ENCODE measurements at regions not wholly inside any gene's neighbourhood (a gene's known extent, or its start where the extent isn't known, plus 50 kb on each side); places are given as distances from the start of the nearest gene placed in this dataset.

- peaks cover 19% of the 10 kb centered on the region for H3K4me1 Mint-ChIP-seq
- no peak overlapping the region for H2AFZ ChIP-seq (ENCODE audit: insufficient read depth, low read depth, low read length, poor library complexity, severe bottlenecking)
These were observed 308.2 kb upstream of the AMIGO2 start for GRCh38 chr12:47387994-47388393.

GRCh38 chr12:47385653-47386052 is 305.9 kb upstream of the AMIGO2 start:
- no CpG with 5 or more reads among the region's 5 CpGs for WGBS (ENCODE audit: insufficient coverage)
- H3K27ac Mint-ChIP-seq: no peak overlapping the region

More at GRCh38 chr12:47387994-47388393, 308.2 kb upstream of the AMIGO2 start:
- H3K27ac ChIP-seq (ENCODE audit: low read depth in 1 of 2, low read length in 2 of 2): no peak overlapping the region
- H3K79me2 ChIP-seq (ENCODE audit: insufficient read depth, low read length): no peaks in the 10 kb centered on the region
- no peak overlapping the region for H3K4me2 ChIP-seq (replicated peaks; ENCODE audit: extremely low read depth, low read length, poor library complexity, severe bottlenecking)
- no peaks in the 10 kb centered on the region for H3K36me3 ChIP-seq (replicated peaks in 1 of 2; ENCODE audit: control insufficient read depth in 1 of 2, insufficient read depth in 2 of 2, low read length in 2 of 2)
- Mint-ChIP-seq H3K36me3 (no peaks in the 10 kb centered on the region), H3K4me3 (no peak overlapping the region), H3K27me3 (ENCODE audit: low read depth in 3 of 3) (peaks cover 0 to 5% (median 2%) of the 10 kb centered on the region in 3 donors), H3K9me3 (no peaks in the 10 kb centered on the region), H3K27ac (no peak overlapping the region)
- H3K4me1 ChIP-seq (ENCODE audit: control insufficient read depth in 1 of 2, insufficient read depth in 2 of 2, low read length in 2 of 2): peaks cover 5 to 6% of the 10 kb centered on the region in 2 donors
- WGBS (ENCODE audit: insufficient coverage): no CpG with 5 or more reads among the region's 1 CpG
- H3K9ac ChIP-seq (ENCODE audit: insufficient read depth, low read length, poor library complexity, severe bottlenecking): no peak overlapping the region
- no peak for TF ChIP-seq CTCF (IDR thresholded peaks at IDR 0.05)
- no peaks in the 10 kb centered on the region for H4K20me1 ChIP-seq (ENCODE audit: insufficient read depth, low read length)
- no peak for DNase-seq
- no peak overlapping the region for H3K4me3 ChIP-seq (replicated peaks in 1 of 3; ENCODE audit: low read depth in 2 of 3, low read length in 3 of 3)
- intact Hi-C loops (cut with micrococcal nuclease): no loop called here
- H3K27me3 ChIP-seq (ENCODE audit: control insufficient read depth in 2 of 2, insufficient read depth in 2 of 2, low read length in 2 of 2): peaks cover 0 to 5% of the 10 kb centered on the region in 2 donors
- no peaks in the 10 kb centered on the region for H3K9me3 ChIP-seq (replicated peaks in 1 of 2; ENCODE audit: control insufficient read depth in 1 of 2, insufficient read depth in 1 of 2, low read length in 2 of 2)

More at GRCh38 chr12:47385653-47386052, 305.9 kb upstream of the AMIGO2 start:
- intact Hi-C loops (cut with micrococcal nuclease): no loop called here
- H4K20me1 ChIP-seq (ENCODE audit: insufficient read depth, low read length): no peaks in the 10 kb centered on the region
- no peaks in the 10 kb centered on the region for H3K36me3 Mint-ChIP-seq
- no peak overlapping the region for H3K27ac ChIP-seq (ENCODE audit: low read depth in 1 of 2, low read length in 2 of 2)
- peaks cover 0 to 5% of the 10 kb centered on the region in 2 donors for H3K27me3 ChIP-seq (ENCODE audit: control insufficient read depth in 2 of 2, insufficient read depth in 2 of 2, low read length in 2 of 2)
- H3K79me2 ChIP-seq (ENCODE audit: insufficient read depth, low read length): no peaks in the 10 kb centered on the region
- H3K9me3 ChIP-seq (replicated peaks in 1 of 2; ENCODE audit: control insufficient read depth in 1 of 2, insufficient read depth in 1 of 2, low read length in 2 of 2): no peaks in the 10 kb centered on the region
- no peak for DNase-seq
- no peak for TF ChIP-seq CTCF (IDR thresholded peaks at IDR 0.05)
- no peak overlapping the region for H3K9ac ChIP-seq (ENCODE audit: insufficient read depth, low read length, poor library complexity, severe bottlenecking)
- no peak overlapping the region for H3K4me3 Mint-ChIP-seq
- H3K4me2 ChIP-seq (replicated peaks; ENCODE audit: extremely low read depth, low read length, poor library complexity, severe bottlenecking): no peak overlapping the region
- no peaks in the 10 kb centered on the region for H3K36me3 ChIP-seq (replicated peaks in 1 of 2; ENCODE audit: control insufficient read depth in 1 of 2, insufficient read depth in 2 of 2, low read length in 2 of 2)
- peaks cover 0 to 3% (median 0%) of the 10 kb centered on the region in 7 donors for H3K9me3 Mint-ChIP-seq
- H2AFZ ChIP-seq (ENCODE audit: insufficient read depth, low read depth, low read length, poor library complexity, severe bottlenecking): no peak overlapping the region
- no peak overlapping the region for H3K4me3 ChIP-seq (replicated peaks in 1 of 3; ENCODE audit: low read depth in 2 of 3, low read length in 3 of 3)
- H3K27me3 Mint-ChIP-seq (ENCODE audit: low read depth in 3 of 3): peaks cover 0 to 9% (median 2%) of the 10 kb centered on the region in 3 donors
- H3K4me1 Mint-ChIP-seq: peaks cover 4% of the 10 kb centered on the region
- no peaks in the 10 kb centered on the region for H3K4me1 ChIP-seq (ENCODE audit: control insufficient read depth in 1 of 2, insufficient read depth in 2 of 2, low read length in 2 of 2)

All from CD14-positive monocyte (primary cell).